GM23338 (cell line): ENCODE measurements at regions not wholly inside any gene's neighbourhood (a gene's known extent, or its start where the extent isn't known, plus 50 kb on each side); places are given as distances from the start of the nearest gene placed in this dataset.

ENCODE experiments used
- ATAC-seq: fragments of 200-7000 bp; cut with Tn5 transposase; 3 replicates; pipeline ENCODE4 v1.9.1; 2020
- DNase-seq: peaks from one replicate; pipeline ENCODE4 v3.0.0-alpha.2; 2015; ENCODE audit warnings: low spot score
- H2AFZ ChIP-seq: fragments of 200-600 bp; sonication (generic); 2 replicates; pipeline ENCODE4 v1.8.0; 2016; ENCODE audit warnings: antibody characterized with exemption, mild to moderate bottlenecking, moderate library complexity
- H3F3A ChIP-seq: fragments of 200-600 bp; sonication (generic); replicated peaks from 2 replicates; pipeline ENCODE4 v1.8.0; 2017; ENCODE audit warnings: antibody characterized with exemption, mixed run types, low read depth
- H3K27ac ChIP-seq: fragments of 200-600 bp; sonication (generic); 2 replicates; pipeline ENCODE4 v1.6.1; 2016; ENCODE audit warnings: low read depth
- H3K27me3 ChIP-seq: fragments of 200-600 bp; sonication (generic); 2 replicates; pipeline ENCODE4 v1.8.0; 2016; ENCODE audit warnings: mild to moderate bottlenecking, mixed run types, moderate library complexity; ENCODE audit not compliant: insufficient read depth
- H3K36me3 ChIP-seq: fragments of 200-600 bp; sonication (generic); 2 replicates; pipeline ENCODE4 v1.8.0; 2016; ENCODE audit warnings: mild to moderate bottlenecking; ENCODE audit not compliant: insufficient read depth
- H3K4me1 ChIP-seq: fragments of 200-600 bp; sonication (generic); 2 replicates; pipeline ENCODE4 v1.8.0; 2016; ENCODE audit warnings: mild to moderate bottlenecking, moderate library complexity; ENCODE audit not compliant: insufficient read depth
- H3K4me2 ChIP-seq: fragments of 200-600 bp; sonication (generic); 2 replicates; pipeline ENCODE4 v1.7.1; 2017; ENCODE audit warnings: mixed run types
- H3K4me3 ChIP-seq: fragments of 200-600 bp; sonication (generic); 2 replicates; pipeline ENCODE4 v1.6.1; 2016; ENCODE audit warnings: mixed run types
- H3K79me2 ChIP-seq: fragments of 200-600 bp; sonication (generic); replicated peaks from 2 replicates; pipeline ENCODE4 v1.8.0; 2017; ENCODE audit warnings: mild to moderate bottlenecking; ENCODE audit not compliant: insufficient read depth
- H3K9me2 ChIP-seq: fragments of 200-600 bp; sonication (generic); 2 replicates; pipeline ENCODE4 v1.8.0; 2017; ENCODE audit not compliant: insufficient read depth
- H4K20me1 ChIP-seq: fragments of 200-600 bp; sonication (generic); replicated peaks from 2 replicates; pipeline ENCODE4 v1.8.0; 2017; ENCODE audit warnings: mild to moderate bottlenecking; ENCODE audit not compliant: insufficient read depth
- H3K27ac Mint-ChIP-seq: 2 replicates; pipeline ENCODE4 v1.8.0; 2020; ENCODE audit warnings: inconsistent platforms, mild to moderate bottlenecking, moderate library complexity, mixed read lengths
- H3K27me3 Mint-ChIP-seq: 3 replicates; pipeline ENCODE4 v1.8.0; 2022; ENCODE audit warnings: low read depth, mild to moderate bottlenecking, moderate library complexity, mixed read lengths, inconsistent platforms; ENCODE audit not compliant: insufficient read depth, poor library complexity
- H3K36me3 Mint-ChIP-seq: 3 replicates; pipeline ENCODE4 v1.8.0; 2021; ENCODE audit warnings: low read depth, mild to moderate bottlenecking, inconsistent platforms, moderate library complexity, mixed read lengths
- H3K4me1 Mint-ChIP-seq: 3 replicates; pipeline ENCODE4 v1.8.0; 2020; ENCODE audit warnings: mild to moderate bottlenecking, inconsistent platforms, mixed read lengths
- H3K4me3 Mint-ChIP-seq: 3 replicates; pipeline ENCODE4 v1.8.0; 2021; ENCODE audit warnings: moderate library complexity, mild to moderate bottlenecking, inconsistent platforms, mixed read lengths
- H3K9me3 Mint-ChIP-seq: 3 replicates; pipeline ENCODE4 v1.8.0; 2020; ENCODE audit warnings: moderate library complexity, mild to moderate bottlenecking, inconsistent platforms, mixed read lengths
- CREB1 ChIP-seq: fragments of 250-450 bp; sonication (Bioruptor Pico); IDR thresholded peaks from 2 replicates; pipeline ENCODE4 v1.5.0; 2020; ENCODE audit warnings: low read depth, mild to moderate bottlenecking, moderate library complexity
- EZH2 ChIP-seq: fragments of 200-600 bp; sonication (generic); IDR thresholded peaks from one replicate; pipeline ENCODE4 v1.8.0; 2017; ENCODE audit warnings: antibody characterized with exemption, mild to moderate bottlenecking, low read depth; ENCODE audit not compliant: unreplicated experiment
- EZH2phosphoT487 ChIP-seq: fragments of 200-600 bp; sonication (generic); IDR thresholded peaks from one replicate; pipeline ENCODE4 v1.8.1; 2018; ENCODE audit warnings: antibody characterized with exemption; ENCODE audit not compliant: unreplicated experiment
- JUNB ChIP-seq: IDR thresholded peaks from one replicate; pipeline ENCODE4 v1.6.1; 2016; ENCODE audit warnings: antibody characterized with exemption; ENCODE audit not compliant: unreplicated experiment
- NANOG ChIP-seq: IDR thresholded peaks from 2 replicates; pipeline ENCODE4 v1.6.1; 2016; ENCODE audit warnings: antibody characterized with exemption, borderline replicate concordance
- POLR2AphosphoS5 ChIP-seq: IDR thresholded peaks from 2 replicates; pipeline ENCODE4 v1.6.1; 2016; ENCODE audit warnings: antibody characterized with exemption, low read depth
- REST ChIP-seq: IDR thresholded peaks from one replicate; pipeline ENCODE4 v1.6.1; 2018; ENCODE audit warnings: antibody characterized with exemption; ENCODE audit not compliant: unreplicated experiment
- STAT1 ChIP-seq: IDR thresholded peaks from one replicate; pipeline ENCODE4 v1.6.1; 2016; ENCODE audit warnings: antibody characterized with exemption; ENCODE audit not compliant: unreplicated experiment
- ZNF114 ChIP-seq: fragments of 250-450 bp; sonication (Bioruptor Pico); IDR thresholded peaks from 2 replicates; pipeline ENCODE4 v1.5.0; 2020; ENCODE audit warnings: mild to moderate bottlenecking, moderate library complexity
- ZNF331 ChIP-seq: fragments of 250-450 bp; sonication (Bioruptor Pico); IDR thresholded peaks from 2 replicates; pipeline ENCODE4 v1.5.0; 2020; ENCODE audit warnings: low read depth, mild to moderate bottlenecking, moderate library complexity
- TF ChIP-seq, protein P1 (sequence below): IDR thresholded peaks from 2 replicates; pipeline ENCODE4 v1.6.1; 2016; ENCODE audit warnings: antibody characterized with exemption
- TF ChIP-seq, protein P2 (sequence below), 2 experiments: fragments of 200-600 bp in 1 of 2; sonication (generic) in 1 of 2; conservative IDR thresholded peaks; 2 replicates each; pipeline versions ENCODE4 v1.5.1 to v1.6.1; 2016 to 2017; ENCODE audit warnings: antibody characterized with exemption in 2 of 2, low read depth in 2 of 2, mild to moderate bottlenecking in 2 of 2, moderate library complexity in 1 of 2
- TF ChIP-seq, protein P3 (sequence below): fragments of 250-450 bp; sonication (Bioruptor Pico); IDR thresholded peaks from 2 replicates; pipeline ENCODE4 v1.5.0; 2020; ENCODE audit warnings: mild to moderate bottlenecking, moderate library complexity

DNA sequence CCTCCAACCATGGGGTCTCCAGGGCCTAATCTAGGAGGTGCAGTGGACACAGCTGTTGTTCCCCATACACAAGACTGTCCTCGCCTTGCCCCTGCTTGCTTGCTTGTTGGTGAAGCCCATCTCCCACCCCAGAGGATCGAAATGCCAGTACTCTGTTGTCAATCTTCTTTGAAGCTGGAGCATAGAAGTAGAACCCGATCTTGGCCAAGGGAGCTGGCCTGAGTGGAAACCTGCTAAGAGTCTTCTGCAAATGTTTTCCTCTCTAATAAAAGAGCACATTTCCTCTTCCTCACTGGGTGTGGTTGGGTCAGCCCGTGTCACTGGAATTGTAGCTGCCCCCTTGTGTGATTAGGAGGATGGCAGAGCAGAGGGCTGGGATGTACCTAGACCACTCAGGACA lies 85.4 kb downstream of the HES1 start:
- Mint-ChIP-seq H3K9me3 (no peaks in the 10 kb centered on the region), H3K4me3 (no peak overlapping the region), H3K27me3 (peaks cover 16% of the 10 kb centered on the region), H3K36me3 (no peaks in the 10 kb centered on the region), H3K27ac (no peak overlapping the region), H3K4me1 (peaks cover 33% of the 10 kb centered on the region)
- H3K4me2 ChIP-seq = no peak overlapping the region
- H2AFZ ChIP-seq = no peak overlapping the region
- no peak overlapping the region for H3K4me3 ChIP-seq
- peaks cover 2% of the 10 kb centered on the region; the same call in 1 of the 2 replicates for H3K9me2 ChIP-seq
- no peak for DNase-seq
- no peak for ATAC-seq
- no peaks in the 10 kb centered on the region for H4K20me1 ChIP-seq
- TF ChIP-seq REST = no peak
- TF ChIP-seq ZNF114 (CRISPR knock-in tag) = no peak
- TF ChIP-seq, protein P1, sequence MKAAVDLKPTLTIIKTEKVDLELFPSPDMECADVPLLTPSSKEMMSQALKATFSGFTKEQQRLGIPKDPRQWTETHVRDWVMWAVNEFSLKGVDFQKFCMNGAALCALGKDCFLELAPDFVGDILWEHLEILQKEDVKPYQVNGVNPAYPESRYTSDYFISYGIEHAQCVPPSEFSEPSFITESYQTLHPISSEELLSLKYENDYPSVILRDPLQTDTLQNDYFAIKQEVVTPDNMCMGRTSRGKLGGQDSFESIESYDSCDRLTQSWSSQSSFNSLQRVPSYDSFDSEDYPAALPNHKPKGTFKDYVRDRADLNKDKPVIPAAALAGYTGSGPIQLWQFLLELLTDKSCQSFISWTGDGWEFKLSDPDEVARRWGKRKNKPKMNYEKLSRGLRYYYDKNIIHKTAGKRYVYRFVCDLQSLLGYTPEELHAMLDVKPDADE = no peak
- TF ChIP-seq EZH2 = no peak
- no peak for TF ChIP-seq CREB1
- TF ChIP-seq, protein P2, sequence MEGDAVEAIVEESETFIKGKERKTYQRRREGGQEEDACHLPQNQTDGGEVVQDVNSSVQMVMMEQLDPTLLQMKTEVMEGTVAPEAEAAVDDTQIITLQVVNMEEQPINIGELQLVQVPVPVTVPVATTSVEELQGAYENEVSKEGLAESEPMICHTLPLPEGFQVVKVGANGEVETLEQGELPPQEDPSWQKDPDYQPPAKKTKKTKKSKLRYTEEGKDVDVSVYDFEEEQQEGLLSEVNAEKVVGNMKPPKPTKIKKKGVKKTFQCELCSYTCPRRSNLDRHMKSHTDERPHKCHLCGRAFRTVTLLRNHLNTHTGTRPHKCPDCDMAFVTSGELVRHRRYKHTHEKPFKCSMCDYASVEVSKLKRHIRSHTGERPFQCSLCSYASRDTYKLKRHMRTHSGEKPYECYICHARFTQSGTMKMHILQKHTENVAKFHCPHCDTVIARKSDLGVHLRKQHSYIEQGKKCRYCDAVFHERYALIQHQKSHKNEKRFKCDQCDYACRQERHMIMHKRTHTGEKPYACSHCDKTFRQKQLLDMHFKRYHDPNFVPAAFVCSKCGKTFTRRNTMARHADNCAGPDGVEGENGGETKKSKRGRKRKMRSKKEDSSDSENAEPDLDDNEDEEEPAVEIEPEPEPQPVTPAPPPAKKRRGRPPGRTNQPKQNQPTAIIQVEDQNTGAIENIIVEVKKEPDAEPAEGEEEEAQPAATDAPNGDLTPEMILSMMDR (conservative IDR thresholded peaks at IDR 0.05; ENCODE audit: low read depth in 2 of 2) = no peak
- TF ChIP-seq JUNB = no peak
- no peak for TF ChIP-seq STAT1
- TF ChIP-seq, protein P3, sequence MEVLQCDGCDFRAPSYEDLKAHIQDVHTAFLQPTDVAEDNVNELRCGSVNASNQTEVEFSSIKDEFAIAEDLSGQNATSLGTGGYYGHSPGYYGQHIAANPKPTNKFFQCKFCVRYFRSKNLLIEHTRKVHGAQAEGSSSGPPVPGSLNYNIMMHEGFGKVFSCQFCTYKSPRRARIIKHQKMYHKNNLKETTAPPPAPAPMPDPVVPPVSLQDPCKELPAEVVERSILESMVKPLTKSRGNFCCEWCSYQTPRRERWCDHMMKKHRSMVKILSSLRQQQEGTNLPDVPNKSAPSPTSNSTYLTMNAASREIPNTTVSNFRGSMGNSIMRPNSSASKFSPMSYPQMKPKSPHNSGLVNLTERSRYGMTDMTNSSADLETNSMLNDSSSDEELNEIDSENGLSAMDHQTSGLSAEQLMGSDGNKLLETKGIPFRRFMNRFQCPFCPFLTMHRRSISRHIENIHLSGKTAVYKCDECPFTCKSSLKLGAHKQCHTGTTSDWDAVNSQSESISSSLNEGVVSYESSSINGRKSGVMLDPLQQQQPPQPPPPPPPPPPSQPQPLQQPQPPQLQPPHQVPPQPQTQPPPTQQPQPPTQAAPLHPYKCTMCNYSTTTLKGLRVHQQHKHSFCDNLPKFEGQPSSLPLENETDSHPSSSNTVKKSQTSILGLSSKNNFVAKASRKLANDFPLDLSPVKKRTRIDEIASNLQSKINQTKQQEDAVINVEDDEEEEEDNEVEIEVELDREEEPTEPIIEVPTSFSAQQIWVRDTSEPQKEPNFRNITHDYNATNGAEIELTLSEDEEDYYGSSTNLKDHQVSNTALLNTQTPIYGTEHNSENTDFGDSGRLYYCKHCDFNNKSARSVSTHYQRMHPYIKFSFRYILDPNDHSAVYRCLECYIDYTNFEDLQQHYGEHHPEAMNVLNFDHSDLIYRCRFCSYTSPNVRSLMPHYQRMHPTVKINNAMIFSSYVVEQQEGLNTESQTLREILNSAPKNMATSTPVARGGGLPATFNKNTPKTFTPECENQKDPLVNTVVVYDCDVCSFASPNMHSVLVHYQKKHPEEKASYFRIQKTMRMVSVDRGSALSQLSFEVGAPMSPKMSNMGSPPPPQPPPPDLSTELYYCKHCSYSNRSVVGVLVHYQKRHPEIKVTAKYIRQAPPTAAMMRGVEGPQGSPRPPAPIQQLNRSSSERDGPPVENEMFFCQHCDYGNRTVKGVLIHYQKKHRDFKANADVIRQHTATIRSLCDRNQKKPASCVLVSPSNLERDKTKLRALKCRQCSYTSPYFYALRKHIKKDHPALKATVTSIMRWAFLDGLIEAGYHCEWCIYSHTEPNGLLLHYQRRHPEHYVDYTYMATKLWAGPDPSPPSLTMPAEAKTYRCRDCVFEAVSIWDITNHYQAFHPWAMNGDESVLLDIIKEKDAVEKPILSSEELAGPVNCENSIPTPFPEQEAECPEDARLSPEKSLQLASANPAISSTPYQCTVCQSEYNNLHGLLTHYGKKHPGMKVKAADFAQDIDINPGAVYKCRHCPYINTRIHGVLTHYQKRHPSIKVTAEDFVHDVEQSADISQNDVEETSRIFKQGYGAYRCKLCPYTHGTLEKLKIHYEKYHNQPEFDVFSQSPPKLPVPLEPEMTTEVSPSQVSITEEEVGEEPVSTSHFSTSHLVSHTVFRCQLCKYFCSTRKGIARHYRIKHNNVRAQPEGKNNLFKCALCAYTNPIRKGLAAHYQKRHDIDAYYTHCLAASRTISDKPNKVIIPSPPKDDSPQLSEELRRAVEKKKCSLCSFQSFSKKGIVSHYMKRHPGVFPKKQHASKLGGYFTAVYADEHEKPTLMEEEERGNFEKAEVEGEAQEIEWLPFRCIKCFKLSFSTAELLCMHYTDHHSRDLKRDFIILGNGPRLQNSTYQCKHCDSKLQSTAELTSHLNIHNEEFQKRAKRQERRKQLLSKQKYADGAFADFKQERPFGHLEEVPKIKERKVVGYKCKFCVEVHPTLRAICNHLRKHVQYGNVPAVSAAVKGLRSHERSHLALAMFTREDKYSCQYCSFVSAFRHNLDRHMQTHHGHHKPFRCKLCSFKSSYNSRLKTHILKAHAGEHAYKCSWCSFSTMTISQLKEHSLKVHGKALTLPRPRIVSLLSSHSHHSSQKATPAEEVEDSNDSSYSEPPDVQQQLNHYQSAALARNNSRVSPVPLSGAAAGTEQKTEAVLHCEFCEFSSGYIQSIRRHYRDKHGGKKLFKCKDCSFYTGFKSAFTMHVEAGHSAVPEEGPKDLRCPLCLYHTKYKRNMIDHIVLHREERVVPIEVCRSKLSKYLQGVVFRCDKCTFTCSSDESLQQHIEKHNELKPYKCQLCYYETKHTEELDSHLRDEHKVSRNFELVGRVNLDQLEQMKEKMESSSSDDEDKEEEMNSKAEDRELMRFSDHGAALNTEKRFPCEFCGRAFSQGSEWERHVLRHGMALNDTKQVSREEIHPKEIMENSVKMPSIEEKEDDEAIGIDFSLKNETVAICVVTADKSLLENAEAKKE = no peak
- no peak for TF ChIP-seq POLR2AphosphoS5
- TF ChIP-seq ZNF331 = no peak
- no peak for TF ChIP-seq EZH2phosphoT487
- no peak for TF ChIP-seq NANOG
- no peaks in the 10 kb centered on the region for H3K36me3 ChIP-seq
- H3K79me2 ChIP-seq = no peaks in the 10 kb centered on the region
- H3K27ac ChIP-seq = no peak overlapping the region
- H3K4me1 ChIP-seq = peaks cover 12% of the 10 kb centered on the region; the same call in 1 of the 2 replicates
- H3K27me3 ChIP-seq = no peaks in the 10 kb centered on the region
- H3F3A ChIP-seq = no peaks in the 10 kb centered on the region
